ENCODE measurements at regions not wholly inside any gene's neighbourhood (a gene's known extent, or its start where the extent isn't known, plus 50 kb on each side); places are given as distances from the start of the nearest gene placed in this dataset.

- TF ChIP-seq SAP30 (IDR thresholded peaks at IDR 0.05; ENCODE audit: insufficient read depth, insufficient replicate concordance, low read length) (no peak), SIX5 (IDR thresholded peaks at IDR 0.05; ENCODE audit: low read depth, low read length) (no peak), CTCF (IDR thresholded peaks at IDR 0.05; ENCODE audit: control extremely low read depth in 1 of 3, insufficient read depth in 1 of 3, low read depth in 1 of 3, low read length in 3 of 3) (peak; percentile 2 to 96 (median 66)), SP4 (IDR thresholded peaks at IDR 0.05; ENCODE audit: low read length) (no peak), MAX (IDR thresholded peaks at IDR 0.05) (no peak)
Measured at GRCh38 chr6:12233693-12234571, 56.2 kb upstream of the EDN1 start (continued).
